Lower leg skin (tissue), 4 donors: ENCODE measurements at regions not wholly inside any gene's neighbourhood (a gene's known extent, or its start where the extent isn't known, plus 50 kb on each side); places are given as distances from the start of the nearest gene placed in this dataset.

Experiments
- DNase-seq, 2 donors: peaks; one replicate each; pipeline ENCODE4 v3.0.0-alpha.2; 2019; ENCODE audit warnings: low spot score in 2 of 2
- H3K4me3 ChIP-seq: fragments of 200-600 bp; sonication (generic); 2 replicates; pipeline ENCODE4 v1.5.1; 2017; ENCODE audit warnings: mild to moderate bottlenecking, low read depth; ENCODE audit not compliant: poor library complexity, severe bottlenecking
- CTCF ChIP-seq, 3 donors: fragments of 450-650 bp; IDR thresholded peaks; one replicate each; pipeline ENCODE4 v1.5.1; 2016; ENCODE audit warnings: antibody characterized with exemption in 3 of 3, mild to moderate bottlenecking in 3 of 3, moderate library complexity in 2 of 3
- POLR2A ChIP-seq, 2 donors: fragments of 450-650 bp; IDR thresholded peaks; one replicate each; pipeline ENCODE4 v1.6.1; 2016 to 2017; ENCODE audit warnings: antibody characterized with exemption in 2 of 2, mild to moderate bottlenecking in 1 of 2, moderate library complexity in 1 of 2
- WGBS, 2 donors: methylation state at CpG; one replicate each; pipeline ENCODE4 v1.1.5; 2018; 5-methylcytosine and 5-hydroxymethylcytosine counted together
- intact Hi-C: fragments of 100-400 bp; cut with DNase I; formaldehyde crosslinking; loops from one replicate; pipeline ENCODE4 v1.15.0; 2023; ENCODE audit warnings: low total_unique reads

DNA sequence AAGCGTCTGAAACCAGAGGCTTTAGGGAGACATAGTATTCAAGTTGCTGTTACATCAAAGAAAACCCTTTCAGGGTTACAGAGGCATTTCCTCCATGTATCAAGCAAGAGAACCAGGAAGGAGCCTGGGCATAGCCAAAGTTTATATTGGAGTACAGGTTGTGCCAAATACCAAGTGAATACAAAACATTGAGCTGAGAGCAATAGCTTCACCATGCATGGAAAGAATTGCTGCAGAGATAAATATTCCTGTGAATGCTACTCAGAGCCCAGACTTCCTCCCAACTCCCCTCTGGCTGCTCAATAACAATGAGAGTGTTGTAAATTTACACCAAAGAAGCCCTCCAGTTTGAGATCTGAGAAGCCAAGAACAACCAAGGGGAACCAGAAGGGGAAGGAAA is 618.9 kb downstream of the DHX35 start:
- WGBS, 2 donors = 53 to 60% methylated on average over 1 of the region's 1 CpG
- TF ChIP-seq POLR2A (IDR thresholded peaks at IDR 0.05) (no peak), CTCF (IDR thresholded peaks at IDR 0.05) (no peak)
- intact Hi-C loops = no loop called here

GRCh38 chr20:39576771-39577170 is 614.6 kb downstream of the DHX35 start:
- DNase-seq = no peak
- 66 to 80% methylated on average over 5 of the region's 5 CpGs for WGBS, 2 donors
- no peak overlapping the region for H3K4me3 ChIP-seq
- intact Hi-C loops = no loop called here
- TF ChIP-seq CTCF (IDR thresholded peaks at IDR 0.05) (no peak), POLR2A (IDR thresholded peaks at IDR 0.05) (no peak)

More for the DNA sequence above, 618.9 kb downstream of the DHX35 start:
- no peak for DNase-seq
- H3K4me3 ChIP-seq = no peak overlapping the region

GRCh38 chr20:39574061-39574460 is 611.9 kb downstream of the DHX35 start:
- no peak for DNase-seq
- H3K4me3 ChIP-seq = no peak overlapping the region
- 73 to 85% methylated on average over 2 of the region's 2 CpGs for WGBS, 2 donors
- intact Hi-C loops = no loop called here
- TF ChIP-seq POLR2A (IDR thresholded peaks at IDR 0.05) (no peak), CTCF (IDR thresholded peaks at IDR 0.05) (no peak)

DNA sequence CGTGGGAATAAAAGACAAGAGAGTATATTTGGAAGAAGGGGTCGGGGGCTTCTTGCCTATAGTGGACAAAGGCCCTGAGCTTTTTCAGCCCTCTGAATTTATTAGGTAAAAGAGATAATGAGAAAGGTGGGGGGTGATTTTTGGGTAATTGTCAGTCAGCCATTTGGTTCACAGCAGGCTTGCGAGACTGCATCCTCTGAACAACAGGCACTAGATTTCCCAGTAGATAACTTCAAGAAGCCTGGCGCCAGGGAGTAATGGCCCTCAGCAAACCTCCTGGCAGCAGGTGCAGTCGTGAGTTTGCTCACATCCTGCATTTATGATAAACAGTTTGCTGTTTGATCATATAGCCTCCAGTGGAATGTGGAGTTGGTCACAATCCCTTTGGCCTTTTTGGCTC is 609.0 kb downstream of the DHX35 start:
- no peak overlapping the region for H3K4me3 ChIP-seq
- TF ChIP-seq CTCF (IDR thresholded peaks at IDR 0.05) (no peak), POLR2A (IDR thresholded peaks at IDR 0.05) (no peak)
- intact Hi-C loops = no loop called here
- WGBS, 2 donors = 78 to 81% methylated on average over 5 of the region's 5 CpGs
- no peak for DNase-seq

DNA sequence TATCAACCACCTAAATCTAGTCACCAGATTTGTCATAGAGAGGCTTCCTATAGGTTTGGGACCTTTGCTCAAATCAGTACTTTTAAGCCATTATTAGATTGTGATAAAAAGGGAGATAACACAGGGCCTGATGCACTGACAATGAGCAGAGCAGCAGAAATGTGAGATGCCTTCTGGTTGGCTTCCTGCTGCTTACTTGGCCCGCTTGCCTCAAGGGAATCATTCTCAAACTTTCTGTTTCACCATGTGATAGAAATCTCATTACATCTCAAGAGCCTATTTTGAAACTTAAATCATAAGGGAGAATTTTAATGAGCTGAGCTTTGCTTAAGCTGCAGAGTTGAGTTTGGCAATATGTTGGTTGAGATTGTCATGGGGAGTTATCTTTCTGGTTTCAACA is 606.0 kb downstream of the DHX35 start:
- no peak overlapping the region for H3K4me3 ChIP-seq
- DNase-seq = no peak
- WGBS, 2 donors = 69 to 71% methylated on average over 1 of the region's 1 CpG
- TF ChIP-seq POLR2A (IDR thresholded peaks at IDR 0.05) (no peak), CTCF (IDR thresholded peaks at IDR 0.05) (no peak)
- intact Hi-C loops = no loop called here

DNA sequence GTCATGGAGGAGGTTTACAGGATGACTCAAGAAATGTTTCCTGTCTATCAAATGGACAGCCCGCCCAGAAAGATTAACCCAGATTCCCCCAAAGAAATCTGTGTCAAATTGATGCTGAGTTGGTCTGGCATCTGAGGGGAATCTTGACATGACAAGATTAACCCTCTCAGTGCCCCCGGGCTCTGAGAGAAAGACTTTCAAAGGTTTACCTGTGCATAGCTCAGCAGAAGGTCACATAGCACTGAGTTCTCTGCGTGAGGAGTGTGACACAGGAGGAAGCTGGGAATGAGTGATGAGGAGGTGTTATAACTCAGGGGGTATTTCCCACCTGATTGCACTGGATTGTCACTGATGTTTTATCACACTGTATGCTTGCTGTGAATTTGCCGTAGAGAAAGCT is 601.2 kb downstream of the DHX35 start:
- DNase-seq = no peak
- intact Hi-C loops = no loop called here
- TF ChIP-seq POLR2A (IDR thresholded peaks at IDR 0.05) = no peak
- 71 to 76% methylated on average over 4 of the region's 4 CpGs for WGBS, 2 donors
- H3K4me3 ChIP-seq = no peak overlapping the region
